GM18498 (cell line): ENCODE measurements at regions not wholly inside any gene's neighbourhood (a gene's known extent, or its start where the extent isn't known, plus 50 kb on each side); places are given as distances from the start of the nearest gene placed in this dataset.

Source experiments
- ATAC-seq: cut with Tn5 transposase; IDR thresholded peaks from one replicate; pipeline ENCODE4 v1.9.1; 2021; ENCODE audit warnings: mild to moderate bottlenecking, moderate library complexity; ENCODE audit not compliant: unreplicated experiment

DNA sequence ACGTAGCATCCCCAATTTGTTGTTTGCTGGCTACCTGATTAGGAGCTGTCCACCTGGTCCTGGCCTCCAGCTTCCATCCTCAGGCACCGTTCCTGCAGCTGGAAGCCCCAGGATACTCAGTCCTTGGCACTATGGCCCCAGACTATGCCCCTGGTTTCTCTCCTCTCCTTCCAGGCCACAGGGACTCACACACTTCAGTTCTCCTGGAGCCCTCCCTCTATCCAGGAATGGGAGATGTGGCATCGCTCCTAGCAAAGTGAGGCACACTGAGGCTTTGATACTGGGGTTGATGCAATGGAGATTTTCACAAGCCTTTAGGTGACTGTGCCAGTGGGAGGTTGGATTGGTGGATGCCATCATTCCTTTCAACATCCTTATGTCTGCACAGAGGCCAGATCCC lies 142.8 kb upstream of the B3GAT1 start:
- ATAC-seq: no peak

GRCh38 chr11:134554106-134554505 lies 142.1 kb upstream of the B3GAT1 start:
- no peak for ATAC-seq

GRCh38 chr11:134552749-134553148 lies 140.7 kb upstream of the B3GAT1 start:
- no peak for ATAC-seq

GRCh38 chr11:134545521-134545920 lies 133.5 kb upstream of the B3GAT1 start:
- no peak for ATAC-seq

- ATAC-seq: no peak
Observed at GRCh38 chr11:134544095-134544815, 132.2 kb upstream of the B3GAT1 start.

- no peak for ATAC-seq
Observed at GRCh38 chr11:134543645-134544044, 131.6 kb upstream of the B3GAT1 start.

DNA sequence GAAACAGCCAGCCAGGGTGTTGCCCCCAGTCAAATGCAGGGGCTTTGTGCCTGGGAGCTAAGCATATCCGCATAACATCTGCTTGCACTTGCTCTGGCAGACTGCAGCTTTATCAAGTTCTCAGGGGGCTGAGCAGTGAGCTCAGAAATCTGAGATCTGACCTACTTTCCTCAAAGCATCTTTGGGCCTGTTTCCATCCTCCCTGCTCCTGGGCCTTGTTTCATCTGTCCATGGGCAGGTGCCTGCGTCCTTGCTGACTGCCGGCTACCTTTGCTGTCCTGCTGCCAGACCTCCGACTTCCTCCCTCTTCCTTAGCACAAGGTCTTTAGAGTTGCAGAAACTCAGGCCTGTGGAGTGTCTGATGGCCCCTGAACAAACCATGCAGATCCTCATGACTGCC lies 131.2 kb upstream of the B3GAT1 start:
- no peak for ATAC-seq

GRCh38 chr11:134542401-134543165 lies 130.5 kb upstream of the B3GAT1 start:
- ATAC-seq: no peak

GRCh38 chr11:134541951-134542350 lies 129.9 kb upstream of the B3GAT1 start:
- no peak for ATAC-seq

GRCh38 chr11:134541355-134541754 lies 129.3 kb upstream of the B3GAT1 start:
- no peak for ATAC-seq

GRCh38 chr11:134539285-134539684 lies 127.2 kb upstream of the B3GAT1 start:
- no peak for ATAC-seq

- ATAC-seq: no peak
Observed at GRCh38 chr11:134538742-134539141, 126.7 kb upstream of the B3GAT1 start.

GRCh38 chr11:134537941-134538340 lies 125.9 kb upstream of the B3GAT1 start:
- ATAC-seq: no peak

DNA sequence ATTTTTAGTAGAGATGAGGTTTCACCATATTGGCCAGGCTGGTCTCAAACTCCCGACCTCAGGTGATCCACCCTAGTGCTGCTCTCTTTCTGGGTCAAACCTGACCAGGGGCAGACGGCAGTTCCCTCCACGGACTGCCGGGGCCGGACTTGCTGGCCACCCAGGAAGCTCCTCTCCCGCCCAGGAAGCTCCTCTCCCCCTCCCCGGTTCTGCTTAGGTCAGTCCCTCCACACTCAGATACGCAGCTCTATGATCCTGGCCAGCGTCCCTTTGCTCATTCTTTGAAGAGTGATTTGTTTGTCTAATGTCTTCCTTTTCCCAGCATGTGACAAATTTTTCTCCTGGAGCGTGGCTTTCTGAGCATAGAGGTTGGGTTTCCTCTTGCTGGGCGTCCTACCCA lies 125.3 kb upstream of the B3GAT1 start:
- ATAC-seq: no peak

DNA sequence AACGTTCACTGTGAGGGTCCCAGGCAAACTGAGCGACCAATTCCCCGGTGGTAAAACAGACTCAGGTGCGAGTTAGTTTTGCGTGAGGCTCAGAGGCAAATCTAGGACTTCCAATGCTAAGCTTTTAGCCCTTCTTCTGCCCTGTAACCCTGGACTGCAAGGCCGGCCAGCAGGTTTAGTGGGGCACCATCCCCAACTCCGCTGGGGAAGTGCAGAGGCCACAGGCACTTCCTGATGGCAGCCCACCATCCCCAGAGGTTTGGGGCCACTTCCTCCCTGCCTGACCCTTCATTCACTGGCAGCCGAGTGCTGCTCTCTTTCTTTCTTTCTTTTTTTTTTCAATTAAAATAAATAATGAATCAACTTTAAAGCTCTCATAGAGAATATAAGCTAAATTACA lies 124.6 kb upstream of the B3GAT1 start:
- ATAC-seq: no peak

GRCh38 chr11:134536219-134536618 lies 124.2 kb upstream of the B3GAT1 start:
- ATAC-seq: no peak

DNA sequence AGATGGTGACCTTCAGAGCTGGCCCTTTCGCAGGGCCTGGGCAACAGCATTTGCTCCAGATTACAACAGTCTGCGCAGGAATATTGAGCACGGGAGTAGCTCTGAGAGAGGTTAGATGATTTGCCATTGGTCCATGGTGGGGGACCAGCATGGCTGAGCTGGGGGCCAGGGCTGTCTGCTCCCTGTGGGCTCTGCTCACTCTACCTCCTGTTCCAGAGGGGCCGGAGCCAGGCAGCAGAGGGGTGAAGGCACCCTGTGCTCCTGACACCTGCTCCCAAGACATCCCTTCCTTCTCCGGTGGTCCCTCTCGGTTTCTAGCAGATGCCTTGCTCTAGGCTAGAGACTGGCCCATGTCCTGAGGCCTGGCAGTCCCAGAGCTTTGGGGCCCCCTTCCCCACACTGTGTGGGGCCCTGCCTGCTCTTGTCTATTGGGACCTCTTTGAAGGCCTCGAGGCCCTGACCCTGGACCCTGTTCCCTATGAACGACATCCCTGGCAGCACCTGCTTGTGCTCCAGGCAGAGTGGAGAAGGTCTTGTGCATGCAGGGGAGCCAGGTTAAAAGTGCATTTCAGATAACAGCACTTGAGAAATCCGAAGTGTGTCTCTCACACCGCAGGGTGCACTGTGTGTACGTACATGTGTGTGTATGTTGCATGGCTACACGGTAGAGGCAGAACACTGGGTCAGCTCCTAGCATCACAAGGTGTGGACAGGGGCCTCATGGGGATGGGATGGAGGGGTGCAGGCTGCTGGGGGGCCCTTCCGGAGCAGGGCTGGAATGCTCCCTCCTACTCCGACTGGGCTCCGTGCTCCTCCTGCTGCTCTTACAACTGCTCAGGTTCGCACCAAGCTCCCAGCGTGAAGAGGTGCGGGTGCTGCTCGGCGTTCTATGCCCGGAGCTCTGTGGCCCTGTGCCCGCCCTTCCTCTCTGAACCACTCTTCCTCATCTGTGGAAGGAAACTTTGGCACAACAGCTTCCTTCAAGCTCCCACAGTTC lies 123.3 kb upstream of the B3GAT1 start:
- ATAC-seq: no peak

- no peak for ATAC-seq
Observed at GRCh38 chr11:134533511-134533910, 121.5 kb upstream of the B3GAT1 start.

DNA sequence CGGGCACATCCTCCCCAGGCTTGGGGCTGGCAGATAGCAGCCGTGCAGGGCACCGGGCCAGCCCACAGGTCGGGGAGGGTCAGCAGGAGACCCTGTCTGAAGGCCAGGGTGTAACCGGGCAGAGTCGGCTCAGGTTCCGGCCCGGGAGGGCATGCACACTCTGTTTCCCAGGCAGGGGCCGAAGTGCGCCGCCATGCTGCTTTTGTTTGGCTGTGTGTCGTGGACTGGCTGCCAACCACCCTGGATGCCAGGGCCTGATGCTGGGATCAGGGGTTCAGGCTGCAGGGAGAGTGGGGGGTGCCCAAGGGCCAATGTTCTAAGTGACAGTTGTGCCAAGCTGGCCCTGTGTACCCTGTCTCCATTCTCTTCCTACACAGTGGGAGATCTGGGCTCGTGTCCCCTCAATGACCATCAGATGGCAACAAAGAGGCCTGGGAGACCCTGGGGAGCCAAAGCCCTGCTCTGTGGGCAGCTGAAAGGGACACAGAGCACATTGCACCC lies 120.9 kb upstream of the B3GAT1 start:
- no peak for ATAC-seq

DNA sequence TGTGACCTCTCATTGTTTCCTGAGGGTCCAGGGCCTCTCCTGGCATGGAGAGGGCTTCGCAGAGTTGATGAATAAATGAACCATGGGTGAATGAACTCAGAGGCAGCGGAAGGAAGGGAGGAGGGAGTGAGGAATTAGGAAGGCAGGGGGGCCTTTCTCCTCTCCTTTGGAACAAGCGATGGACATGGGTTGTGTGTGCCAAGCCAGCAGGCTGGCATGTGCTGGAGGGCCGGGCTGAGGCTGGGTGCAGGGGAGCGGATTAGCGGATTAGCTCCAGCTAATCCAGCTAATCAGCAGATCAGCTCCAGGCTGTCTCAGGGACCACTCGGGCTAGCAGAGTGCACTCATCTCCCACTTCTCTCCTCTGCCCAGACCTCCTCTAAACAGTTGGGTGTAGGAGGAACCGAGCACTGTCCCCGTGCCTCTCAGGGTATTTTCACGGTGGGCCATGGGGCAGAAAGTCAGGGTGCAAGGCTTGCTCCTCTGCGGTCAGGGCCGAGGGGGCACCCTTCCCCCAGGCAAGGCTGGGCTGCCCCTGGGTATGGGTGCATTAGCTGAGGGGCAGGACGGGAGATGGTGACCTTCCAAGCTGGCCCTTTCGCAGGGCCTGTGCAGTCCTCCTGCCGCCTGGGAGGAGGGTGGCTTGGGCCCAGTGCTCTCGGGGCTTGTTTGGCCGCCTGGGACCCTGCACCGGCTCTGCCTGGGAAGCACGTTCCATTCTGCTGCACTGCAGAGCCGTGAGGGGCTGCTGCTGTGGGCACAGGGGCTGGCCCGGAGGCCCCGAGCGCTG lies 120.3 kb upstream of the B3GAT1 start:
- no peak for ATAC-seq
